GM23338 (cell line): ENCODE measurements at regions not wholly inside any gene's neighbourhood (a gene's known extent, or its start where the extent isn't known, plus 50 kb on each side); places are given as distances from the start of the nearest gene placed in this dataset.

Experiments used
- ATAC-seq: fragments of 200-7000 bp; cut with Tn5 transposase; 3 replicates; pipeline ENCODE4 v1.9.1; 2020
- DNase-seq: peaks from one replicate; pipeline ENCODE4 v3.0.0-alpha.2; 2015; ENCODE audit warnings: low spot score
- H2AFZ ChIP-seq: fragments of 200-600 bp; sonication (generic); 2 replicates; pipeline ENCODE4 v1.8.0; 2016; ENCODE audit warnings: antibody characterized with exemption, mild to moderate bottlenecking, moderate library complexity
- H3F3A ChIP-seq: fragments of 200-600 bp; sonication (generic); replicated peaks from 2 replicates; pipeline ENCODE4 v1.8.0; 2017; ENCODE audit warnings: antibody characterized with exemption, mixed run types, low read depth
- H3K27ac ChIP-seq: fragments of 200-600 bp; sonication (generic); 2 replicates; pipeline ENCODE4 v1.6.1; 2016; ENCODE audit warnings: low read depth
- H3K27me3 ChIP-seq: fragments of 200-600 bp; sonication (generic); 2 replicates; pipeline ENCODE4 v1.8.0; 2016; ENCODE audit warnings: mild to moderate bottlenecking, mixed run types, moderate library complexity; ENCODE audit not compliant: insufficient read depth
- H3K36me3 ChIP-seq: fragments of 200-600 bp; sonication (generic); 2 replicates; pipeline ENCODE4 v1.8.0; 2016; ENCODE audit warnings: mild to moderate bottlenecking; ENCODE audit not compliant: insufficient read depth
- H3K4me1 ChIP-seq: fragments of 200-600 bp; sonication (generic); 2 replicates; pipeline ENCODE4 v1.8.0; 2016; ENCODE audit warnings: mild to moderate bottlenecking, moderate library complexity; ENCODE audit not compliant: insufficient read depth
- H3K4me2 ChIP-seq: fragments of 200-600 bp; sonication (generic); 2 replicates; pipeline ENCODE4 v1.7.1; 2017; ENCODE audit warnings: mixed run types
- H3K4me3 ChIP-seq: fragments of 200-600 bp; sonication (generic); 2 replicates; pipeline ENCODE4 v1.6.1; 2016; ENCODE audit warnings: mixed run types
- H3K79me2 ChIP-seq: fragments of 200-600 bp; sonication (generic); replicated peaks from 2 replicates; pipeline ENCODE4 v1.8.0; 2017; ENCODE audit warnings: mild to moderate bottlenecking; ENCODE audit not compliant: insufficient read depth
- H3K9me2 ChIP-seq: fragments of 200-600 bp; sonication (generic); 2 replicates; pipeline ENCODE4 v1.8.0; 2017; ENCODE audit not compliant: insufficient read depth
- H4K20me1 ChIP-seq: fragments of 200-600 bp; sonication (generic); replicated peaks from 2 replicates; pipeline ENCODE4 v1.8.0; 2017; ENCODE audit warnings: mild to moderate bottlenecking; ENCODE audit not compliant: insufficient read depth
- H3K27ac Mint-ChIP-seq: 2 replicates; pipeline ENCODE4 v1.8.0; 2020; ENCODE audit warnings: inconsistent platforms, mild to moderate bottlenecking, moderate library complexity, mixed read lengths
- H3K27me3 Mint-ChIP-seq: 3 replicates; pipeline ENCODE4 v1.8.0; 2022; ENCODE audit warnings: low read depth, mild to moderate bottlenecking, moderate library complexity, mixed read lengths, inconsistent platforms; ENCODE audit not compliant: insufficient read depth, poor library complexity
- H3K36me3 Mint-ChIP-seq: 3 replicates; pipeline ENCODE4 v1.8.0; 2021; ENCODE audit warnings: low read depth, mild to moderate bottlenecking, inconsistent platforms, moderate library complexity, mixed read lengths
- H3K4me1 Mint-ChIP-seq: 3 replicates; pipeline ENCODE4 v1.8.0; 2020; ENCODE audit warnings: mild to moderate bottlenecking, inconsistent platforms, mixed read lengths
- H3K4me3 Mint-ChIP-seq: 3 replicates; pipeline ENCODE4 v1.8.0; 2021; ENCODE audit warnings: moderate library complexity, mild to moderate bottlenecking, inconsistent platforms, mixed read lengths
- H3K9me3 Mint-ChIP-seq: 3 replicates; pipeline ENCODE4 v1.8.0; 2020; ENCODE audit warnings: moderate library complexity, mild to moderate bottlenecking, inconsistent platforms, mixed read lengths
- CREB1 ChIP-seq: fragments of 250-450 bp; sonication (Bioruptor Pico); IDR thresholded peaks from 2 replicates; pipeline ENCODE4 v1.5.0; 2020; ENCODE audit warnings: low read depth, mild to moderate bottlenecking, moderate library complexity
- EZH2 ChIP-seq: fragments of 200-600 bp; sonication (generic); IDR thresholded peaks from one replicate; pipeline ENCODE4 v1.8.0; 2017; ENCODE audit warnings: antibody characterized with exemption, mild to moderate bottlenecking, low read depth; ENCODE audit not compliant: unreplicated experiment
- EZH2phosphoT487 ChIP-seq: fragments of 200-600 bp; sonication (generic); IDR thresholded peaks from one replicate; pipeline ENCODE4 v1.8.1; 2018; ENCODE audit warnings: antibody characterized with exemption; ENCODE audit not compliant: unreplicated experiment
- JUNB ChIP-seq: IDR thresholded peaks from one replicate; pipeline ENCODE4 v1.6.1; 2016; ENCODE audit warnings: antibody characterized with exemption; ENCODE audit not compliant: unreplicated experiment
- NANOG ChIP-seq: IDR thresholded peaks from 2 replicates; pipeline ENCODE4 v1.6.1; 2016; ENCODE audit warnings: antibody characterized with exemption, borderline replicate concordance
- POLR2AphosphoS5 ChIP-seq: IDR thresholded peaks from 2 replicates; pipeline ENCODE4 v1.6.1; 2016; ENCODE audit warnings: antibody characterized with exemption, low read depth
- STAT1 ChIP-seq: IDR thresholded peaks from one replicate; pipeline ENCODE4 v1.6.1; 2016; ENCODE audit warnings: antibody characterized with exemption; ENCODE audit not compliant: unreplicated experiment
- ZNF114 ChIP-seq: fragments of 250-450 bp; sonication (Bioruptor Pico); IDR thresholded peaks from 2 replicates; pipeline ENCODE4 v1.5.0; 2020; ENCODE audit warnings: mild to moderate bottlenecking, moderate library complexity
- ZNF331 ChIP-seq: fragments of 250-450 bp; sonication (Bioruptor Pico); IDR thresholded peaks from 2 replicates; pipeline ENCODE4 v1.5.0; 2020; ENCODE audit warnings: low read depth, mild to moderate bottlenecking, moderate library complexity
- TF ChIP-seq, protein P1 (sequence below): IDR thresholded peaks from one replicate; pipeline ENCODE4 v1.6.1; 2018; ENCODE audit warnings: antibody characterized with exemption; ENCODE audit not compliant: unreplicated experiment
- TF ChIP-seq, protein P2 (sequence below): IDR thresholded peaks from 2 replicates; pipeline ENCODE4 v1.6.1; 2016; ENCODE audit warnings: antibody characterized with exemption
- TF ChIP-seq, protein P3 (sequence below): fragments of 250-450 bp; sonication (Bioruptor Pico); IDR thresholded peaks from 2 replicates; pipeline ENCODE4 v1.5.0; 2020; ENCODE audit warnings: mild to moderate bottlenecking, moderate library complexity
- TF ChIP-seq, protein P4 (sequence below), 2 experiments: fragments of 200-600 bp in 1 of 2; sonication (generic) in 1 of 2; conservative IDR thresholded peaks; 2 replicates each; pipeline versions ENCODE4 v1.5.1 to v1.6.1; 2016 to 2017; ENCODE audit warnings: antibody characterized with exemption in 2 of 2, low read depth in 2 of 2, mild to moderate bottlenecking in 2 of 2, moderate library complexity in 1 of 2

DNA sequence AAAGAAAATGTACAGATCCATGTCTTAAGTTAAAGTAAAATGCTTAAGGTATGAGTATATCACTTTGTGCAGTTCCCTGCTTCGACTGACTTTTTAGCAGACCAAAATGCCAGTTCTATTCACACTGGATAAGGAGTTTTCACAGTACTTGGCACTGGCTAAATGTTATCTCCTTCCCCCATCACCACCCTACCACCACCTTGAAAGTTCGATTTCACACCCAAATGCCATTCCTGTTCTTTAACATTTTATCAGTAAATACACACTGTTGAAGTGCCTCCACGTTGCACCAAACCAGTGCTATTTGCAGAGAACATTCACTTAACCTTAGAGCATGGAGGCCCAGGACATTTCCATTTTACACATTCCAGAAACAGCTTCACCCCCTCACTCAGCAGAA is 100.0 kb downstream of the URB2 start:
- Histone ChIP-seq H3K36me3 (no peaks in the 10 kb centered on the region), H3K4me2 (no peak overlapping the region), H3K27ac (no peak overlapping the region), H3K79me2 (no peaks in the 10 kb centered on the region), H2AFZ (no peak overlapping the region), H3K4me1 (no peaks in the 10 kb centered on the region), H4K20me1 (no peaks in the 10 kb centered on the region), H3F3A (no peaks in the 10 kb centered on the region), H3K27me3 (no peaks in the 10 kb centered on the region), H3K9me2 (no peaks in the 10 kb centered on the region), H3K4me3 (no peak overlapping the region)
- peaks cover 3% of the 10 kb centered on the region for H3K27me3 Mint-ChIP-seq
- H3K4me3 Mint-ChIP-seq = no peak overlapping the region
- TF ChIP-seq POLR2AphosphoS5 (no peak), EZH2 (no peak), ZNF114 (CRISPR knock-in tag) (no peak), NANOG (no peak), STAT1 (no peak), JUNB (no peak), EZH2phosphoT487 (no peak), ZNF331 (no peak), CREB1 (CRISPR knock-in tag) (no peak)
- TF ChIP-seq, protein P1, sequence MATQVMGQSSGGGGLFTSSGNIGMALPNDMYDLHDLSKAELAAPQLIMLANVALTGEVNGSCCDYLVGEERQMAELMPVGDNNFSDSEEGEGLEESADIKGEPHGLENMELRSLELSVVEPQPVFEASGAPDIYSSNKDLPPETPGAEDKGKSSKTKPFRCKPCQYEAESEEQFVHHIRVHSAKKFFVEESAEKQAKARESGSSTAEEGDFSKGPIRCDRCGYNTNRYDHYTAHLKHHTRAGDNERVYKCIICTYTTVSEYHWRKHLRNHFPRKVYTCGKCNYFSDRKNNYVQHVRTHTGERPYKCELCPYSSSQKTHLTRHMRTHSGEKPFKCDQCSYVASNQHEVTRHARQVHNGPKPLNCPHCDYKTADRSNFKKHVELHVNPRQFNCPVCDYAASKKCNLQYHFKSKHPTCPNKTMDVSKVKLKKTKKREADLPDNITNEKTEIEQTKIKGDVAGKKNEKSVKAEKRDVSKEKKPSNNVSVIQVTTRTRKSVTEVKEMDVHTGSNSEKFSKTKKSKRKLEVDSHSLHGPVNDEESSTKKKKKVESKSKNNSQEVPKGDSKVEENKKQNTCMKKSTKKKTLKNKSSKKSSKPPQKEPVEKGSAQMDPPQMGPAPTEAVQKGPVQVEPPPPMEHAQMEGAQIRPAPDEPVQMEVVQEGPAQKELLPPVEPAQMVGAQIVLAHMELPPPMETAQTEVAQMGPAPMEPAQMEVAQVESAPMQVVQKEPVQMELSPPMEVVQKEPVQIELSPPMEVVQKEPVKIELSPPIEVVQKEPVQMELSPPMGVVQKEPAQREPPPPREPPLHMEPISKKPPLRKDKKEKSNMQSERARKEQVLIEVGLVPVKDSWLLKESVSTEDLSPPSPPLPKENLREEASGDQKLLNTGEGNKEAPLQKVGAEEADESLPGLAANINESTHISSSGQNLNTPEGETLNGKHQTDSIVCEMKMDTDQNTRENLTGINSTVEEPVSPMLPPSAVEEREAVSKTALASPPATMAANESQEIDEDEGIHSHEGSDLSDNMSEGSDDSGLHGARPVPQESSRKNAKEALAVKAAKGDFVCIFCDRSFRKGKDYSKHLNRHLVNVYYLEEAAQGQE = no peak
- TF ChIP-seq, protein P2, sequence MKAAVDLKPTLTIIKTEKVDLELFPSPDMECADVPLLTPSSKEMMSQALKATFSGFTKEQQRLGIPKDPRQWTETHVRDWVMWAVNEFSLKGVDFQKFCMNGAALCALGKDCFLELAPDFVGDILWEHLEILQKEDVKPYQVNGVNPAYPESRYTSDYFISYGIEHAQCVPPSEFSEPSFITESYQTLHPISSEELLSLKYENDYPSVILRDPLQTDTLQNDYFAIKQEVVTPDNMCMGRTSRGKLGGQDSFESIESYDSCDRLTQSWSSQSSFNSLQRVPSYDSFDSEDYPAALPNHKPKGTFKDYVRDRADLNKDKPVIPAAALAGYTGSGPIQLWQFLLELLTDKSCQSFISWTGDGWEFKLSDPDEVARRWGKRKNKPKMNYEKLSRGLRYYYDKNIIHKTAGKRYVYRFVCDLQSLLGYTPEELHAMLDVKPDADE = no peak
- TF ChIP-seq, protein P3, sequence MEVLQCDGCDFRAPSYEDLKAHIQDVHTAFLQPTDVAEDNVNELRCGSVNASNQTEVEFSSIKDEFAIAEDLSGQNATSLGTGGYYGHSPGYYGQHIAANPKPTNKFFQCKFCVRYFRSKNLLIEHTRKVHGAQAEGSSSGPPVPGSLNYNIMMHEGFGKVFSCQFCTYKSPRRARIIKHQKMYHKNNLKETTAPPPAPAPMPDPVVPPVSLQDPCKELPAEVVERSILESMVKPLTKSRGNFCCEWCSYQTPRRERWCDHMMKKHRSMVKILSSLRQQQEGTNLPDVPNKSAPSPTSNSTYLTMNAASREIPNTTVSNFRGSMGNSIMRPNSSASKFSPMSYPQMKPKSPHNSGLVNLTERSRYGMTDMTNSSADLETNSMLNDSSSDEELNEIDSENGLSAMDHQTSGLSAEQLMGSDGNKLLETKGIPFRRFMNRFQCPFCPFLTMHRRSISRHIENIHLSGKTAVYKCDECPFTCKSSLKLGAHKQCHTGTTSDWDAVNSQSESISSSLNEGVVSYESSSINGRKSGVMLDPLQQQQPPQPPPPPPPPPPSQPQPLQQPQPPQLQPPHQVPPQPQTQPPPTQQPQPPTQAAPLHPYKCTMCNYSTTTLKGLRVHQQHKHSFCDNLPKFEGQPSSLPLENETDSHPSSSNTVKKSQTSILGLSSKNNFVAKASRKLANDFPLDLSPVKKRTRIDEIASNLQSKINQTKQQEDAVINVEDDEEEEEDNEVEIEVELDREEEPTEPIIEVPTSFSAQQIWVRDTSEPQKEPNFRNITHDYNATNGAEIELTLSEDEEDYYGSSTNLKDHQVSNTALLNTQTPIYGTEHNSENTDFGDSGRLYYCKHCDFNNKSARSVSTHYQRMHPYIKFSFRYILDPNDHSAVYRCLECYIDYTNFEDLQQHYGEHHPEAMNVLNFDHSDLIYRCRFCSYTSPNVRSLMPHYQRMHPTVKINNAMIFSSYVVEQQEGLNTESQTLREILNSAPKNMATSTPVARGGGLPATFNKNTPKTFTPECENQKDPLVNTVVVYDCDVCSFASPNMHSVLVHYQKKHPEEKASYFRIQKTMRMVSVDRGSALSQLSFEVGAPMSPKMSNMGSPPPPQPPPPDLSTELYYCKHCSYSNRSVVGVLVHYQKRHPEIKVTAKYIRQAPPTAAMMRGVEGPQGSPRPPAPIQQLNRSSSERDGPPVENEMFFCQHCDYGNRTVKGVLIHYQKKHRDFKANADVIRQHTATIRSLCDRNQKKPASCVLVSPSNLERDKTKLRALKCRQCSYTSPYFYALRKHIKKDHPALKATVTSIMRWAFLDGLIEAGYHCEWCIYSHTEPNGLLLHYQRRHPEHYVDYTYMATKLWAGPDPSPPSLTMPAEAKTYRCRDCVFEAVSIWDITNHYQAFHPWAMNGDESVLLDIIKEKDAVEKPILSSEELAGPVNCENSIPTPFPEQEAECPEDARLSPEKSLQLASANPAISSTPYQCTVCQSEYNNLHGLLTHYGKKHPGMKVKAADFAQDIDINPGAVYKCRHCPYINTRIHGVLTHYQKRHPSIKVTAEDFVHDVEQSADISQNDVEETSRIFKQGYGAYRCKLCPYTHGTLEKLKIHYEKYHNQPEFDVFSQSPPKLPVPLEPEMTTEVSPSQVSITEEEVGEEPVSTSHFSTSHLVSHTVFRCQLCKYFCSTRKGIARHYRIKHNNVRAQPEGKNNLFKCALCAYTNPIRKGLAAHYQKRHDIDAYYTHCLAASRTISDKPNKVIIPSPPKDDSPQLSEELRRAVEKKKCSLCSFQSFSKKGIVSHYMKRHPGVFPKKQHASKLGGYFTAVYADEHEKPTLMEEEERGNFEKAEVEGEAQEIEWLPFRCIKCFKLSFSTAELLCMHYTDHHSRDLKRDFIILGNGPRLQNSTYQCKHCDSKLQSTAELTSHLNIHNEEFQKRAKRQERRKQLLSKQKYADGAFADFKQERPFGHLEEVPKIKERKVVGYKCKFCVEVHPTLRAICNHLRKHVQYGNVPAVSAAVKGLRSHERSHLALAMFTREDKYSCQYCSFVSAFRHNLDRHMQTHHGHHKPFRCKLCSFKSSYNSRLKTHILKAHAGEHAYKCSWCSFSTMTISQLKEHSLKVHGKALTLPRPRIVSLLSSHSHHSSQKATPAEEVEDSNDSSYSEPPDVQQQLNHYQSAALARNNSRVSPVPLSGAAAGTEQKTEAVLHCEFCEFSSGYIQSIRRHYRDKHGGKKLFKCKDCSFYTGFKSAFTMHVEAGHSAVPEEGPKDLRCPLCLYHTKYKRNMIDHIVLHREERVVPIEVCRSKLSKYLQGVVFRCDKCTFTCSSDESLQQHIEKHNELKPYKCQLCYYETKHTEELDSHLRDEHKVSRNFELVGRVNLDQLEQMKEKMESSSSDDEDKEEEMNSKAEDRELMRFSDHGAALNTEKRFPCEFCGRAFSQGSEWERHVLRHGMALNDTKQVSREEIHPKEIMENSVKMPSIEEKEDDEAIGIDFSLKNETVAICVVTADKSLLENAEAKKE (CRISPR knock-in tag) = no peak
- TF ChIP-seq, protein P4, sequence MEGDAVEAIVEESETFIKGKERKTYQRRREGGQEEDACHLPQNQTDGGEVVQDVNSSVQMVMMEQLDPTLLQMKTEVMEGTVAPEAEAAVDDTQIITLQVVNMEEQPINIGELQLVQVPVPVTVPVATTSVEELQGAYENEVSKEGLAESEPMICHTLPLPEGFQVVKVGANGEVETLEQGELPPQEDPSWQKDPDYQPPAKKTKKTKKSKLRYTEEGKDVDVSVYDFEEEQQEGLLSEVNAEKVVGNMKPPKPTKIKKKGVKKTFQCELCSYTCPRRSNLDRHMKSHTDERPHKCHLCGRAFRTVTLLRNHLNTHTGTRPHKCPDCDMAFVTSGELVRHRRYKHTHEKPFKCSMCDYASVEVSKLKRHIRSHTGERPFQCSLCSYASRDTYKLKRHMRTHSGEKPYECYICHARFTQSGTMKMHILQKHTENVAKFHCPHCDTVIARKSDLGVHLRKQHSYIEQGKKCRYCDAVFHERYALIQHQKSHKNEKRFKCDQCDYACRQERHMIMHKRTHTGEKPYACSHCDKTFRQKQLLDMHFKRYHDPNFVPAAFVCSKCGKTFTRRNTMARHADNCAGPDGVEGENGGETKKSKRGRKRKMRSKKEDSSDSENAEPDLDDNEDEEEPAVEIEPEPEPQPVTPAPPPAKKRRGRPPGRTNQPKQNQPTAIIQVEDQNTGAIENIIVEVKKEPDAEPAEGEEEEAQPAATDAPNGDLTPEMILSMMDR (conservative IDR thresholded peaks at IDR 0.05; ENCODE audit: low read depth in 2 of 2) = no peak
- peaks cover 17% of the 10 kb centered on the region for H3K4me1 Mint-ChIP-seq
- H3K9me3 Mint-ChIP-seq = peaks cover 8% of the 10 kb centered on the region
- H3K27ac Mint-ChIP-seq = no peak overlapping the region
- ATAC-seq (no peak), DNase-seq (no peak)
- peaks cover 2% of the 10 kb centered on the region; the same call in 1 of the 3 replicates for H3K36me3 Mint-ChIP-seq
